ENCODE measurements at regions not wholly inside any gene's neighbourhood (a gene's known extent, or its start where the extent isn't known, plus 50 kb on each side); places are given as distances from the start of the nearest gene placed in this dataset.

GRCh38 chr5:73268826-73269225, 95.8 kb downstream of the TMEM174 start:
- no peak for DNase-seq (ENCODE audit: low read depth in 1 of 2, low spot score in 1 of 2)
- TF ChIP-seq JUND (IDR thresholded peaks at IDR 0.05; ENCODE audit: low read depth): no peak
- in situ Hi-C loops (cut with HindIII; ENCODE audit: low pct_unique_long_range_greater_than_20kb, low sequenced_read_pairs): no loop called here

DNA sequence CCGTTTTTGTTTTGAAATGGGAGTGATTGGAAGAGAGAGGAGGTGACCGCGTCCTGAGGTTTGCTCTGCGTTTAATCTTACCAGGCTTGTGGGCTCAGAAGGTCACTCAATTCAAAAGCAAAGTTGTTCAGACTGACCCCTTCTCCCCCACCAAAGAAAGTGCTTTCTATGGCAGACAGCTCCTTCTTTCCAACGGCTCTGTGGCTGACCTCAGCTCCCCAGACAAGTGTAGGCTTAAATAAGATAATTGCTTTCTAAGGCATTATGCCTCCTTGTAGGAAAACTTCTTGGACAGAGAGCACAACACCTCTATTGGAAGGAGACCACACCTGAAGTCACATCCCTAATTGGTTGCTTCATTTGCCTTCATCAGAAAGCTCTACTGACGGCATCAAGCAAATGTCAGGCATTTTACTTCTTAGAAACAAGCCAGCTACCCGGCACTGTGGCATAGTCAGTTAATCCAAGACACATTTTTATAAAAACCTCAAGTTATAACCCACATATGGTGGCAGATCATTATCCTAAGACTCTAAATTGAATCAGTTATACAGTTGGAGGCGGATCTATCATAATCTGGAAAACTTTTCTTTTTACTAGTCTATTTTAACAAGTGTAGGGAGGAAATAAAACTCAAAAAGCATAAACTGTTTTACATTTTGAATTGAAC, 94.9 kb downstream of the TMEM174 start:
- TF ChIP-seq JUND (IDR thresholded peaks at IDR 0.05; ENCODE audit: low read depth): no peak
- in situ Hi-C loops (cut with HindIII; ENCODE audit: low pct_unique_long_range_greater_than_20kb, low sequenced_read_pairs): no loop called here
- DNase-seq (ENCODE audit: low read depth in 1 of 2, low spot score in 1 of 2): no peak

DNA sequence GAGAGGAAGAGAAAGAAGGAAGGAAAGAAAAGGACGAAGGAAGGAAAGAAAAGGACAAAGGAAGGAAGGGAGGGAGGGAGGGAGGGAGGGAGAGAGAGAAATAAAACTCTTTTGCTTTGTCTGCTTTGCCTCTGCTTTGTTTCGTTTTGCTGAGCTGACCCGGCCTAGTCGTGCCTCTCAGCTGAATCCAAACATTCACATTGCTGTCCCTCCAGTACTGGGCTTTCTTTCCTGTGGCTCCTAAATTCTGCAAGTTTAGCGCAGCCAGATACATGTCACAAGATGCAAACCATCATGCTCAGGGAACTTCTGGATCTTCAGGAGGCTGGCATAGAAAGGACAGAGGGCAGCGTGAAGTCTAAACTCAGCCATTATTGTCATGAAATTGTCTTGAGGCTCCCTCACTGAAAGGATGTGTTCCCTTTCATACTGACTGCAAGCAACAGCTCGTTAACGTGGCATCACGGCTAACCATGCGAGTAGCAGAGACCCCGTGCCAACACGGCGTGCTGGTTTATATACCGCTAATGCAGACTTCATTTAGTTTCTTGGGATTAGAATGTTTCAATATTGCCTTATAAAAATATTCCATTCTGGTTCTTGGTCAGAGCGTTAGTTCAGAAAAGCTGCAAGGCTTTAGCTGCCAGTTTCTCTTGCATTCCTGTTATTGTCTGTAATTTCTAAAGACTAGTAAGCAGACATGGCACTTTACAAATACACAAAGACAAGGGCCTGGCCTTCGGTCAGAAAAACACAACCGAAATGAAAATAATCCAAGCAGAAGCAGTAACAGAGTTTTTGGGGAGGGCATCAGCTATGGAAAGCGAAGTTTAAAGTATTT, 94.2 kb downstream of the TMEM174 start:
- DNase-seq (ENCODE audit: low read depth in 1 of 2, low spot score in 1 of 2): no peak
- in situ Hi-C loops (cut with HindIII; ENCODE audit: low pct_unique_long_range_greater_than_20kb, low sequenced_read_pairs): no loop called here
- no peak for TF ChIP-seq JUND (IDR thresholded peaks at IDR 0.05; ENCODE audit: low read depth)

DNA sequence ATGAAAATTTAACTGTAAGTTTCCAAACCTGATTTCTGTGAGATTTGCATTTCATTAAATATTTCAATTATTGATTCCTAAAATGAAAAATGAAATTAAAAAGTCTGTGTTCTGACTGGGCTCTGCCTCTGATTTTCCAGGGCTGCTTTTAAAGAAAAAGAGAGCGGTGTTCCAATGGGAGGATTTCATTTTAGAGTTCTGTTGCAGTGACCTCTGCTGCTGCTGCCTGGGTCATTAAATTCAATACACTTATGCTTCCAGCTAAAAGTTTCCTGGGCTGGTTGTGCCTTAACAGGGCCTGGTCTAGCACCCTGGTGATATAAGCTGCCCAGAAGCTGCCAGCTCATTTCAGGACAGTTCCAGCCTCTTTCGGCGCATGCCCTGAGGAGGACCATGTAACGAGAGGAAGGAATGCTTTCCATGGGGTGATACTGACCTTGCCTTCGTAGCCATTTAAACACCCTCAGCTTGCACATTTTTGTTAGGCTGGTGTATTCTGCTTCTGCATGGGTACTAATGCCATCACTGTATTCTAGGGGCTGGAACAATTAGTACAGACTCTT, 93.3 kb downstream of the TMEM174 start:
- DNase-seq (ENCODE audit: low read depth in 1 of 2, low spot score in 1 of 2): no peak
- TF ChIP-seq JUND (IDR thresholded peaks at IDR 0.05; ENCODE audit: low read depth): no peak
- in situ Hi-C loops (cut with HindIII; ENCODE audit: low pct_unique_long_range_greater_than_20kb, low sequenced_read_pairs): no loop called here

DNA sequence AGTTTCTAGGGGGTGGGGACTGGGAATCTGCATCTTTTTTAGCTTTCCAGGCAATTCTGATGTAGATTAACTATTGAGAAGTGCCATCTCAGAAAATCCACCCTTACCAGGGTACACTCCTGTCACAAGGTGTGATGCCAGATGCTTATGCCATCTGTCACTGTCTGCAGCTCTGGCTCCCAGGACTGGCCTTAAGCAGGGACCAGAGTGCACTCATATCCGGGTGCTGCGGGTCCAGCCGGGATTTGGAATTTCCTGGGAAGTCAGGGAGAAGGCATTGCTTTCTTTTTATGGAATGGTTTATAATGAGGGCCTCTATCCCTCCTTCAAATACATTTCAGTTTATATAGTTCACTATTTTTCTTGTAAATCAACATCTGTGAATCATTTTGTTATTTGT, 92.6 kb downstream of the TMEM174 start:
- in situ Hi-C loops (cut with HindIII; ENCODE audit: low pct_unique_long_range_greater_than_20kb, low sequenced_read_pairs): no loop called here
- no peak for DNase-seq (ENCODE audit: low read depth in 1 of 2, low spot score in 1 of 2)
- TF ChIP-seq JUND (IDR thresholded peaks at IDR 0.05; ENCODE audit: low read depth): no peak

DNA sequence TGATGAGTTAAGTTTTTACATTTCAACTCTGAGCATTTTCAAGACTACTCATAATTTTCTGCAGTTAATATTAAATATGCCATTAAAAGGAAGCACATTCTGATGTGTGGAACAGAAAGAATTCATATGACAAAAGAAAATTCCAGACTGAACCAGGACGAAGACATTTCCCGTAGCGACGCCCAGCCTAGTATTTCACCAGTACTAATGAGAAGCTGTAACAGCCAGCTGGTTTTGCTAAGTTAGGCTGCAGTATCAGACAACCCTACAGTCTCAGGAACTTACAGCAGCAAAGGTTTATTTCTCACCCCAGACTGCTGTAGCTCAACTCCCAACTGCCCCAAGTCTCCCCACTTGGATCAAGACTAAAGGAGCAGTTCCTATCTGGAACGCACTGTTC, 91.6 kb downstream of the TMEM174 start:
- TF ChIP-seq JUND (IDR thresholded peaks at IDR 0.05; ENCODE audit: low read depth): no peak
- in situ Hi-C loops (cut with HindIII; ENCODE audit: low pct_unique_long_range_greater_than_20kb, low sequenced_read_pairs): no loop called here
- DNase-seq (ENCODE audit: low read depth in 1 of 2, low spot score in 1 of 2): no peak

- in situ Hi-C loops (cut with HindIII; ENCODE audit: low pct_unique_long_range_greater_than_20kb, low sequenced_read_pairs): no loop called here
- no peak for TF ChIP-seq JUND (IDR thresholded peaks at IDR 0.05; ENCODE audit: low read depth)
- no peak for DNase-seq (ENCODE audit: low read depth in 1 of 2, low spot score in 1 of 2)
Observed at GRCh38 chr5:73263001-73263710, 90.2 kb downstream of the TMEM174 start.

- no peak for TF ChIP-seq JUND (IDR thresholded peaks at IDR 0.05; ENCODE audit: low read depth)
- no peak for DNase-seq (ENCODE audit: low read depth in 1 of 2, low spot score in 1 of 2)
- in situ Hi-C loops (cut with HindIII; ENCODE audit: low pct_unique_long_range_greater_than_20kb, low sequenced_read_pairs): no loop called here
Observed at GRCh38 chr5:73256862-73257261, 83.9 kb downstream of the TMEM174 start.

GRCh38 chr5:73256462-73256861, 83.5 kb downstream of the TMEM174 start:
- in situ Hi-C loops (cut with HindIII; ENCODE audit: low pct_unique_long_range_greater_than_20kb, low sequenced_read_pairs): no loop called here
- no peak for DNase-seq (ENCODE audit: low read depth in 1 of 2, low spot score in 1 of 2)
- no peak for TF ChIP-seq JUND (IDR thresholded peaks at IDR 0.05; ENCODE audit: low read depth)

DNA sequence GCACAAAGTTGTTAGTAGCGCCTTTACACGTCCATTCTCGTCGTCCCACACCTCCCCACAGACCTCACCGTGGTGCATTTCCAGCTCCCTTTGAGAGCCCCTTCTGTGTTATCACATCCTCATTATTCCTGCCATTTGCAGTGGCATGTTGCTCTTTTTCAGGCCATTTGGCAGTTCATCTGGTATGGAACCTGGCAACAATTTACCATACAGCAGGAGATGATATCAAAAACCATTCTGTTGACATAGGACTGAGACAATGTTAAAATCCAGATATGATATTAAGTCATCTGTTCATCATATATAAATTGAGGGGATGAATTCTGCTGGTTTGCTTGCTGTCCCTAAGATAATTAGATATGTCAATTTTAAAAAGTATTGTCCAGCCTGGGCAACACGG, 83.0 kb downstream of the TMEM174 start:
- no peak for DNase-seq (ENCODE audit: low read depth in 1 of 2, low spot score in 1 of 2)
- no peak for TF ChIP-seq JUND (IDR thresholded peaks at IDR 0.05; ENCODE audit: low read depth)
- in situ Hi-C loops (cut with HindIII; ENCODE audit: low pct_unique_long_range_greater_than_20kb, low sequenced_read_pairs): no loop called here

GRCh38 chr5:73254642-73255041, 81.6 kb downstream of the TMEM174 start:
- in situ Hi-C loops (cut with HindIII; ENCODE audit: low pct_unique_long_range_greater_than_20kb, low sequenced_read_pairs): no loop called here
- TF ChIP-seq JUND (IDR thresholded peaks at IDR 0.05; ENCODE audit: low read depth): no peak
- no peak for DNase-seq (ENCODE audit: low read depth in 1 of 2, low spot score in 1 of 2)

DNA sequence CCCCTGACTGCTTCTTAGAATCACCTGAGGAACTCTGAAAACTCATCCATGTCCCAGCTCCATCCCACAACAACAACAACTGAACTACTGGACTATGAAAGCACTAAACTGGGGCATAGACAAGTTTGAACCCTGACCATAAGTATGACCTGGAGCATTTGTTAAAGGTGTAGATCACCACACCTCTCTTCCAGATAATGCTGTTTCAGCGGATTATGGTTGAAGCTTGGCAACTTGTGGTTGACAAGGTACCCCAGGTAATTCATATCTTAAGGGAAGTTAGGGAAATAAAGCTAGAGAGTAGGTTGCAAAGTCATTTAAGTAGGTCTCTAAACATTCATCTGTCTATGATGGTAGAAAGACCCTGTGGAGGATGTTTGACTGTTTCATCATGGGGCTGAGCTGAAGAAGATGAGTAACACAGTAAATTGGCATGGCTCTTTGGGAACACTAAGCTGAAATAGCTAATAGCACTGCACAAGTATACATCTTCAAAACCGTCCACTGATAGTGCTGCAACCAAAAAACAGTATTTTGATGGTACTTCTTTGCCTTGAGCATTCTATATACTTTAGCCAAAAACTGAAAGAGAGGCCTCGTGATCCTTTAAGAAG, 80.2 kb downstream of the TMEM174 start:
- no peak for TF ChIP-seq JUND (IDR thresholded peaks at IDR 0.05; ENCODE audit: low read depth)
- in situ Hi-C loops (cut with HindIII; ENCODE audit: low pct_unique_long_range_greater_than_20kb, low sequenced_read_pairs): no loop called here
- no peak for DNase-seq (ENCODE audit: low read depth in 1 of 2, low spot score in 1 of 2)
